ENCODE measurements at regions not wholly inside any gene's neighbourhood (a gene's known extent, or its start where the extent isn't known, plus 50 kb on each side); places are given as distances from the start of the nearest gene placed in this dataset.

DNA sequence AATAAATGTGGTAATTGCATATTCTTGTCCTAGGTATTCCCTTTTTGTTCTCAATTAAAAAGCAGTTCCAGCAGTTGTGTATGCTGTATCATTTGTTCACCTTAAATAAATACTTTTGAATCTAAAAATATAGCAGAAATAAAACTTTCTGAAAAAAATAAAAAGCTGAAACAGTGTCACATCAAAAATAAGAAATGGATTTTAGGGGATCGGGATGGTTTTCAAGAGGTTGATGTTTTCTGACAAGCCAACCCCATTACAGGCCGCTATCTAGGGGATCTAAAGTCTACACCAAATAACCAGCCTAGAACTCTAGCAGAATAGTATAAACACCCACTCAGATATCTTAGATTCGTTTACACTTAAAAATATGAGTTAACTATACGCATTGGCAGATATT is 95.4 kb upstream of the MAML3 start:
- no peaks in the 10 kb centered on the region for H3K9me3 Mint-ChIP-seq
- no peak for TF ChIP-seq CTCF (conservative IDR thresholded peaks at IDR 0.05)
- no peak for DNase-seq (ENCODE audit: low read depth, low spot score)
- peaks cover 61% of the 10 kb centered on the region for H3K4me1 Mint-ChIP-seq
- no peak overlapping the region for H3K4me3 Mint-ChIP-seq
- no peaks in the 10 kb centered on the region for H3K36me3 Mint-ChIP-seq (ENCODE audit: low read depth)
- H3K27ac Mint-ChIP-seq (ENCODE audit: unreplicated experiment), result no peak overlapping the region
- no peaks in the 10 kb centered on the region for H3K27me3 Mint-ChIP-seq (ENCODE audit: low read depth)

DNA sequence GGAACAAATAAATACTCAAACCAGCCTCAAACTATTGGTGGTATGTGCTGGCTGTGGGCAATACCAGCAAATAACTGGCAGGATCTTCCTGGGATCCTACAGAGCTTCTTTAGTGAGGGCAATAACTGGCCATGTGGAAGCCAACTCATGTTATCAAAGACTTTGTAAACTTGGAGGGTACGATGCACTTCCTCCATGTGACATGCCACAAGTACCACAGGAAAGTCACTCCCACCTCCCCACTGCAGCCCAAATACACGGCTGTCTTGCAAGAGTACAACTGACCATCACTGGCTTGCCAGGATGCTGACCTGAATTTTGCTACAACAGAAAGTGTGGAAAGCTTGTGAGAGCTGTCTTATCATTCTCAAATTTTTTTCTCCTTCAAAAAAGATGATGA is 93.3 kb upstream of the MAML3 start:
- no peaks in the 10 kb centered on the region for H3K36me3 Mint-ChIP-seq (ENCODE audit: low read depth)
- no peaks in the 10 kb centered on the region for H3K27me3 Mint-ChIP-seq (ENCODE audit: low read depth)
- no peak overlapping the region for H3K4me3 Mint-ChIP-seq
- H3K4me1 Mint-ChIP-seq, result peaks cover 67% of the 10 kb centered on the region
- DNase-seq (ENCODE audit: low read depth, low spot score), result no peak
- no peak for TF ChIP-seq CTCF (conservative IDR thresholded peaks at IDR 0.05)
- H3K9me3 Mint-ChIP-seq, result no peaks in the 10 kb centered on the region
- H3K27ac Mint-ChIP-seq (ENCODE audit: unreplicated experiment), result no peak overlapping the region

GRCh38 chr4:140246216-140246615 is 92.2 kb upstream of the MAML3 start:
- no peaks in the 10 kb centered on the region for H3K27me3 Mint-ChIP-seq (ENCODE audit: low read depth)
- peaks cover 64% of the 10 kb centered on the region for H3K4me1 Mint-ChIP-seq
- H3K27ac Mint-ChIP-seq (ENCODE audit: unreplicated experiment), result no peak overlapping the region
- no peak for DNase-seq (ENCODE audit: low read depth, low spot score)
- H3K4me3 Mint-ChIP-seq, result no peak overlapping the region
- H3K9me3 Mint-ChIP-seq, result no peaks in the 10 kb centered on the region
- no peak for TF ChIP-seq CTCF (conservative IDR thresholded peaks at IDR 0.05)
- no peaks in the 10 kb centered on the region for H3K36me3 Mint-ChIP-seq (ENCODE audit: low read depth)

DNA sequence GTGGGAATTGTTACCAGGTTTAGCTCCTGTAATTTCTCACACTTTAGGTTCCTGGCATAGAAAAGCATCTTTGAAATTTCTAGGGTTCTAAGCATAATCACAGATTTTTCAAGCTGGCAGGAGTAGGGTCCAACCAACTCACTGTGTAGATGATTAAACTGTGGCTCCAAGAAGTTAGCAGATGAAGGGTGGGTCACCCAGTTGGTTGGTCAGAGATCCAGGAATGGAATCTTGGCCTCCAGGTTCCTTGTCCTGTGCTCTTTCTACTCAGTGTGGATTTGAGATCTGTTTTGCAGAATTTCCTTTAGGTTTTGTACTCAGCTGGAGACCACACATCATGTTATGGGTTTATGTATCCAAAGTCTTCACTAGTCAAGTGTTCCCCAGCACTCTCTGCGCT is 90.3 kb upstream of the MAML3 start:
- no peaks in the 10 kb centered on the region for H3K36me3 Mint-ChIP-seq (ENCODE audit: low read depth)
- no peak for TF ChIP-seq CTCF (conservative IDR thresholded peaks at IDR 0.05)

GRCh38 chr4:140243278-140243753 is 89.3 kb upstream of the MAML3 start:
- TF ChIP-seq CTCF (conservative IDR thresholded peaks at IDR 0.05), result no peak
- Mint-ChIP-seq H3K4me3 (no peak overlapping the region), H3K36me3 (ENCODE audit: low read depth) (no peaks in the 10 kb centered on the region), H3K9me3 (no peaks in the 10 kb centered on the region), H3K4me1 (peaks cover 56% of the 10 kb centered on the region), H3K27me3 (ENCODE audit: low read depth) (no peaks in the 10 kb centered on the region), H3K27ac (ENCODE audit: unreplicated experiment) (no peak overlapping the region)
- DNase-seq (ENCODE audit: low read depth, low spot score), result no peak

More for the DNA sequence above, 90.3 kb upstream of the MAML3 start:
- Mint-ChIP-seq H3K4me1 (peaks cover 58% of the 10 kb centered on the region), H3K4me3 (no peak overlapping the region), H3K27me3 (ENCODE audit: low read depth) (no peaks in the 10 kb centered on the region), H3K27ac (ENCODE audit: unreplicated experiment) (no peak overlapping the region), H3K9me3 (no peaks in the 10 kb centered on the region)
- no peak for DNase-seq (ENCODE audit: low read depth, low spot score)

Measured in neural crest cell (in vitro differentiated cells).